ENCODE measurements at regions not wholly inside any gene's neighbourhood (a gene's known extent, or its start where the extent isn't known, plus 50 kb on each side); places are given as distances from the start of the nearest gene placed in this dataset.

DNA sequence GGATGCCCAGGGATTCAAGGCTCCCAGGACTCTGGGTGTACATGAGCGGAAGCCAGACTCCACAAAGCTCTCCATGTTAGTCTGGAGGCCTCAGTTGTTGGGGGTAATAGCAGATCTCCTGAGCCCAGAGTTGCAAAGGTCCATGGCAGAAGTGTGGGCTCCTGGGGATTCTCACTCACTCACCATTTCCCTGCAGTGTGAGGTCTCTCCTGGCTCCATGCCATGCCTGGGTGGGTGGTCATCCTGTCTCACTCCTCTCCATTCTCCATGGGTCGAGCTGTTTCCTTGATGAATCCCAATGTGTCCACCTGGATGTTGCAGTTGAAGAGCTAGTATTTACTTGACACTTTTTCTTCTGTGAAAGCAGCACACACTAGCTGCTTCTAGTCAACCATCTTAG, 156.8 kb upstream of the LRRC7 start:
- no peak for TF ChIP-seq POLR2A (IDR thresholded peaks at IDR 0.05)
- TF ChIP-seq, protein P1, sequence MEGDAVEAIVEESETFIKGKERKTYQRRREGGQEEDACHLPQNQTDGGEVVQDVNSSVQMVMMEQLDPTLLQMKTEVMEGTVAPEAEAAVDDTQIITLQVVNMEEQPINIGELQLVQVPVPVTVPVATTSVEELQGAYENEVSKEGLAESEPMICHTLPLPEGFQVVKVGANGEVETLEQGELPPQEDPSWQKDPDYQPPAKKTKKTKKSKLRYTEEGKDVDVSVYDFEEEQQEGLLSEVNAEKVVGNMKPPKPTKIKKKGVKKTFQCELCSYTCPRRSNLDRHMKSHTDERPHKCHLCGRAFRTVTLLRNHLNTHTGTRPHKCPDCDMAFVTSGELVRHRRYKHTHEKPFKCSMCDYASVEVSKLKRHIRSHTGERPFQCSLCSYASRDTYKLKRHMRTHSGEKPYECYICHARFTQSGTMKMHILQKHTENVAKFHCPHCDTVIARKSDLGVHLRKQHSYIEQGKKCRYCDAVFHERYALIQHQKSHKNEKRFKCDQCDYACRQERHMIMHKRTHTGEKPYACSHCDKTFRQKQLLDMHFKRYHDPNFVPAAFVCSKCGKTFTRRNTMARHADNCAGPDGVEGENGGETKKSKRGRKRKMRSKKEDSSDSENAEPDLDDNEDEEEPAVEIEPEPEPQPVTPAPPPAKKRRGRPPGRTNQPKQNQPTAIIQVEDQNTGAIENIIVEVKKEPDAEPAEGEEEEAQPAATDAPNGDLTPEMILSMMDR (IDR thresholded peaks at IDR 0.05): no peak
